ENCODE measurements at regions not wholly inside any gene's neighbourhood (a gene's known extent, or its start where the extent isn't known, plus 50 kb on each side); places are given as distances from the start of the nearest gene placed in this dataset.

DNA sequence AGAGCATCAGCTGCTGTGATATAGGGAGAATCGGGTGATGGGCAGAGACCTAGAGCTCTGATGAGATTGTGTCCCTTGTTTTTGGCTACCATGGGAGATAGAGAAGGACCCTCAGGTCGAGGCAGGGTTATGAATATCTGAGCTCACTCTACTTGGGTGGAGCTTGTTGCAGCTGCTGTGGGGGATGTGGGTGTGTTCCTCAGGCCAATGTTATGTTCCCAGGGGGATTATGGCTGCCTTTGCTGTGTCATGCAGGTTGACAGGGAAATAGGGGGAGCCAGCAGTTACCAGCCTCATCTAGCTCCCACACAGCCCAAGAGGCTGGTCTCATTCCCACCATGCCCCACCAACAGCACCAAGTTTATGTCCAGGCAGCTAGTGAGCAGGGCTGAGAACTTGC, 131.5 kb downstream of the TRIM42 start:
- Histone ChIP-seq H3K27me3 (ENCODE audit: low read length) (no peaks in the 10 kb centered on the region), H3F3A (ENCODE audit: insufficient read depth) (no peaks in the 10 kb centered on the region), H3K9ac (ENCODE audit: low read length) (no peak overlapping the region), H3K9me3 (ENCODE audit: insufficient read depth, low read length) (no peaks in the 10 kb centered on the region), H2AFZ (ENCODE audit: low read depth, low read length, severe bottlenecking) (no peak overlapping the region), H4K20me1 (ENCODE audit: low read depth, low read length) (no peaks in the 10 kb centered on the region), H3K79me2 (ENCODE audit: insufficient read depth, low read length) (no peaks in the 10 kb centered on the region), H3K4me3 (ENCODE audit: insufficient read depth, low read length, poor library complexity, severe bottlenecking) (no peak overlapping the region), H3K36me3 (ENCODE audit: low read length) (no peaks in the 10 kb centered on the region), H3K27ac (ENCODE audit: low read depth, low read length) (no peak overlapping the region), H3K4me2 (ENCODE audit: low read depth, low read length, poor library complexity, severe bottlenecking) (no peak overlapping the region), H3K9me2 (replicated peaks; ENCODE audit: insufficient read depth, low read length) (no peaks in the 10 kb centered on the region)
- TF ChIP-seq, protein P1, sequence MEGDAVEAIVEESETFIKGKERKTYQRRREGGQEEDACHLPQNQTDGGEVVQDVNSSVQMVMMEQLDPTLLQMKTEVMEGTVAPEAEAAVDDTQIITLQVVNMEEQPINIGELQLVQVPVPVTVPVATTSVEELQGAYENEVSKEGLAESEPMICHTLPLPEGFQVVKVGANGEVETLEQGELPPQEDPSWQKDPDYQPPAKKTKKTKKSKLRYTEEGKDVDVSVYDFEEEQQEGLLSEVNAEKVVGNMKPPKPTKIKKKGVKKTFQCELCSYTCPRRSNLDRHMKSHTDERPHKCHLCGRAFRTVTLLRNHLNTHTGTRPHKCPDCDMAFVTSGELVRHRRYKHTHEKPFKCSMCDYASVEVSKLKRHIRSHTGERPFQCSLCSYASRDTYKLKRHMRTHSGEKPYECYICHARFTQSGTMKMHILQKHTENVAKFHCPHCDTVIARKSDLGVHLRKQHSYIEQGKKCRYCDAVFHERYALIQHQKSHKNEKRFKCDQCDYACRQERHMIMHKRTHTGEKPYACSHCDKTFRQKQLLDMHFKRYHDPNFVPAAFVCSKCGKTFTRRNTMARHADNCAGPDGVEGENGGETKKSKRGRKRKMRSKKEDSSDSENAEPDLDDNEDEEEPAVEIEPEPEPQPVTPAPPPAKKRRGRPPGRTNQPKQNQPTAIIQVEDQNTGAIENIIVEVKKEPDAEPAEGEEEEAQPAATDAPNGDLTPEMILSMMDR (IDR thresholded peaks at IDR 0.05; ENCODE audit: insufficient read depth, low read length, poor library complexity, severe bottlenecking), result no peak
- TF ChIP-seq EZH2phosphoT487 (conservative IDR thresholded peaks at IDR 0.05; ENCODE audit: low read length), result no peak

DNA sequence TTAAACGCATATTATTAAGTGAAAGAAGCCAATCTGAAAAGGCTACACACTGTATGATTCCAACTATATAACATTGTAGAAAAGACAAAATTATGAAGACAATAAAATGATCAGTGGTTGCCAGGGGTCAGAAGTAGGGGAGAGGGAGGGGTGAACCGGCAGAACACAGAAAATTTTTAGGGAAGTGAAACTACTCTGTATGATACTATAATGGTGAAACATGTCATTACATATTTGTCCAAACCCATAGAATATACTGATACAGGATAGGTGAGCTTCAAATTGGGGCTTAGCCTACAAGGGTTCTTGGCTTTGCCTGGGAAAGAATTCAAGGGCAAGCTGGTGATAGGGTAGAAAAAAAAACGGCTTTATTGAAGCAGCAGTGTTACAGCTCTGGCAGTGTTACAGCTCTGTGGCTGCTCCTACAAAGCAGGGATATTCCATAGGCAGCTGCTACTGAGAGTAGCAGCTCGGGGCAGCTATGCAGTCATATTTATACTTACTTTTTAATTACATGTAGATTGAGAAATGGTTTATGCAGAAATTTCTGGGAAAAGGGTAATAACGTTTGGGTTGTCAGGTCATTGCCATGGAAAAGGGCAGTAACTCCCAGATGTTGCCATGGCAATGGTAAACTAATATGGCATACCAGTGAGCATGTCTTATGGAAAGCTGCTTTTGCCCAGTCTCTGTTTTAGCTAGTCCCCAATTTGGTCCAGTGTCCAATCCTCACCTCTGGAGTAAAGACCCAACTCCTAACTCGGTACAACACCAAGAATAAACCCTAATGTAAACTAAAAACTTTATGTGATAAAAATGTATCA, 125.1 kb upstream of the SLC25A36 start:
- no peaks in the 10 kb centered on the region for H4K20me1 ChIP-seq (ENCODE audit: low read depth, low read length)
- no peak overlapping the region for H3K27ac ChIP-seq (ENCODE audit: low read depth, low read length)
- H3K4me3 ChIP-seq (ENCODE audit: insufficient read depth, low read length, poor library complexity, severe bottlenecking), result no peak overlapping the region
- no peaks in the 10 kb centered on the region for H3K27me3 ChIP-seq (ENCODE audit: low read length)
- H3K9me3 ChIP-seq (ENCODE audit: insufficient read depth, low read length), result no peaks in the 10 kb centered on the region
- no peaks in the 10 kb centered on the region for H3K36me3 ChIP-seq (ENCODE audit: low read length)
- no peak overlapping the region for H3K9ac ChIP-seq (ENCODE audit: low read length)
- no peaks in the 10 kb centered on the region for H3K9me2 ChIP-seq (replicated peaks; ENCODE audit: insufficient read depth, low read length)
- H2AFZ ChIP-seq (ENCODE audit: low read depth, low read length, severe bottlenecking), result no peak overlapping the region
- no peaks in the 10 kb centered on the region for H3F3A ChIP-seq (ENCODE audit: insufficient read depth)
- H3K4me2 ChIP-seq (ENCODE audit: low read depth, low read length, poor library complexity, severe bottlenecking), result no peak overlapping the region
- no peaks in the 10 kb centered on the region for H3K79me2 ChIP-seq (ENCODE audit: insufficient read depth, low read length)
- TF ChIP-seq, protein P1 (IDR thresholded peaks at IDR 0.05; ENCODE audit: insufficient read depth, low read length, poor library complexity, severe bottlenecking), result no peak
- no peak for TF ChIP-seq EZH2phosphoT487 (conservative IDR thresholded peaks at IDR 0.05; ENCODE audit: low read length)

DNA sequence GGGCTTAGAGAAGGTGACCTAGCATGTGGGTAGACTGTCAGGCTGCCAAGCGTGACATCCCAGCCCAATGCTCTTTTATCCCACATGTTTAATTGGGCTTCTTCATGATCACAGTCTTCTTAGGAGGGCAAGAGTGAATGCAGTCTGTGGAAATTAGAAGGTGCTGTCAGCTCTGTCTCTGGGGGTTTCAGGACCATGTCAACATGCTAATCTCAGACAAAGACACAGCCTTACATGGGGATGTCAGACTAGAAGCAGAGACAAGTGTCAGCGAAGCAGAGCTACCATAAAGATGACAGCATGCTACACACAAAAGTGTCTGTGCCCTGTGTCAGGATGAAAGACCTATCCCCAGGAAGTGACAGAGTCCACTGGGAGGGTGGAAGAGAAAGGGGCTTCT, 120.1 kb upstream of the SLC25A36 start:
- Histone ChIP-seq H3F3A (ENCODE audit: insufficient read depth) (no peaks in the 10 kb centered on the region), H3K79me2 (ENCODE audit: insufficient read depth, low read length) (no peaks in the 10 kb centered on the region), H3K36me3 (ENCODE audit: low read length) (no peaks in the 10 kb centered on the region), H4K20me1 (ENCODE audit: low read depth, low read length) (no peaks in the 10 kb centered on the region), H2AFZ (ENCODE audit: low read depth, low read length, severe bottlenecking) (no peak overlapping the region), H3K9me3 (ENCODE audit: insufficient read depth, low read length) (no peaks in the 10 kb centered on the region), H3K4me3 (ENCODE audit: insufficient read depth, low read length, poor library complexity, severe bottlenecking) (no peak overlapping the region), H3K27me3 (ENCODE audit: low read length) (no peaks in the 10 kb centered on the region), H3K27ac (ENCODE audit: low read depth, low read length) (no peak overlapping the region), H3K4me2 (ENCODE audit: low read depth, low read length, poor library complexity, severe bottlenecking) (no peak overlapping the region), H3K9ac (ENCODE audit: low read length) (no peak overlapping the region), H3K9me2 (replicated peaks; ENCODE audit: insufficient read depth, low read length) (no peaks in the 10 kb centered on the region)
- TF ChIP-seq, protein P1 (IDR thresholded peaks at IDR 0.05; ENCODE audit: insufficient read depth, low read length, poor library complexity, severe bottlenecking), result no peak
- no peak for TF ChIP-seq EZH2phosphoT487 (conservative IDR thresholded peaks at IDR 0.05; ENCODE audit: low read length)

Measured in SU-DHL-6 (cell line).